ENCODE measurements at regions not wholly inside any gene's neighbourhood (a gene's known extent, or its start where the extent isn't known, plus 50 kb on each side); places are given as distances from the start of the nearest gene placed in this dataset.

DNA sequence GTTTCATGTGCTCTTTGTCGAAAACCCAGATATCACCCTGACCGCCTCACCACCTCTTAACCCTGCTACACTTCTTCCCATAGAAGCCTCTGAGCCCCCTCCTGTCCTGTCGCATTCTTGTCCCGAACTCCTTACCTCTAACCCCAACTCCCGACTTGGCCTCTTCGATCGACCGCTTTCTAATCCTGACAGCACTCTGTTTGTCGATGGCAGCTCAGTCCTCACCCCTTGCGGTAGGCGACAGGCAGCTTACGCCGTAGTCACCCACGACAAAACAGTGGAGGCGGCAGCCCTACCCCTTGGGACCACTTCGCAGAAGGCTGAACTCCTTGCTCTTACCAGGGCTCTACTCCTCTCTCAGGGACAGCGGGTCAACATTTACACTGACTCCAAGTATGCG is 961.7 kb downstream of the RPA4 start:
- Histone ChIP-seq H3K9ac (ENCODE audit: extremely low read depth, low read length, poor library complexity, severe bottlenecking) (no peak overlapping the region), H3K4me3 (ENCODE audit: low read length) (no peak overlapping the region), H3K4me1 (ENCODE audit: control insufficient read depth, insufficient read depth, low read length) (no peaks in the 10 kb centered on the region), H3K9me3 (ENCODE audit: control insufficient read depth, low read length) (no peaks in the 10 kb centered on the region), H3K36me3 (ENCODE audit: control insufficient read depth, insufficient read depth, low read length) (no peaks in the 10 kb centered on the region), H3K27me3 (ENCODE audit: control insufficient read depth, insufficient read depth, low read length, poor library complexity, severe bottlenecking) (no peaks in the 10 kb centered on the region), H3K27ac (ENCODE audit: low read depth, low read length) (no peak overlapping the region)
- Mint-ChIP-seq H3K4me1 (no peaks in the 10 kb centered on the region), H3K4me3 (no peak overlapping the region), H3K27ac (no peak overlapping the region), H3K9me3 (peaks cover 78% of the 10 kb centered on the region), H3K36me3 (ENCODE audit: low read depth) (peaks cover 45% of the 10 kb centered on the region), H3K27me3 (ENCODE audit: insufficient read depth) (peaks cover 2% of the 10 kb centered on the region)
- TF ChIP-seq, protein P1, sequence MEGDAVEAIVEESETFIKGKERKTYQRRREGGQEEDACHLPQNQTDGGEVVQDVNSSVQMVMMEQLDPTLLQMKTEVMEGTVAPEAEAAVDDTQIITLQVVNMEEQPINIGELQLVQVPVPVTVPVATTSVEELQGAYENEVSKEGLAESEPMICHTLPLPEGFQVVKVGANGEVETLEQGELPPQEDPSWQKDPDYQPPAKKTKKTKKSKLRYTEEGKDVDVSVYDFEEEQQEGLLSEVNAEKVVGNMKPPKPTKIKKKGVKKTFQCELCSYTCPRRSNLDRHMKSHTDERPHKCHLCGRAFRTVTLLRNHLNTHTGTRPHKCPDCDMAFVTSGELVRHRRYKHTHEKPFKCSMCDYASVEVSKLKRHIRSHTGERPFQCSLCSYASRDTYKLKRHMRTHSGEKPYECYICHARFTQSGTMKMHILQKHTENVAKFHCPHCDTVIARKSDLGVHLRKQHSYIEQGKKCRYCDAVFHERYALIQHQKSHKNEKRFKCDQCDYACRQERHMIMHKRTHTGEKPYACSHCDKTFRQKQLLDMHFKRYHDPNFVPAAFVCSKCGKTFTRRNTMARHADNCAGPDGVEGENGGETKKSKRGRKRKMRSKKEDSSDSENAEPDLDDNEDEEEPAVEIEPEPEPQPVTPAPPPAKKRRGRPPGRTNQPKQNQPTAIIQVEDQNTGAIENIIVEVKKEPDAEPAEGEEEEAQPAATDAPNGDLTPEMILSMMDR (conservative IDR thresholded peaks at IDR 0.05) = no peak
- WGBS, 2 experiments (ENCODE audit: insufficient coverage in 1 of 2, insufficient read length in 1 of 2) = 96 to 100% methylated on average over 7 to 18 of the region's 18 CpGs
- no peak for DNase-seq

DNA sequence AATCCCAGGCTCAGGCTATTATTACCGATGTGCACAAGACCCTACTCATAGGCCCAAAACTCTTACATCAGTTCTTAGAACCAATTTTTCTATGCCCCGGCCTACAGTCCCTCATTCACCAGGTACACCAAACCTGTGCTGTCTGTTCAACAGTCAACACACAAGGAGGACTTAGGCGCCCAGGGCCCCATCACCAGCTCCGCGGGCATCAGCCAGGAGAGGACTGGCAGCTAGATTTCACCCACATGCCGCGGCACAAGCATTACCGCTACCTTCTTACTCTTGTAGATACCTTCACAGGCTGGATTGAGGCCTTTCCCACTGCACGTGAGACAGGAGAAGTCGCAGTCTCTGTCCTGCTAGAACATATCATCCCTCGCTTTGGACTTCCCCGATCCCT is 962.5 kb downstream of the RPA4 start:
- Mint-ChIP-seq H3K27ac (no peak overlapping the region), H3K4me1 (peaks cover under 1% of the 10 kb centered on the region), H3K4me3 (no peak overlapping the region), H3K36me3 (ENCODE audit: low read depth) (peaks cover 45% of the 10 kb centered on the region), H3K27me3 (ENCODE audit: insufficient read depth) (peaks cover 2% of the 10 kb centered on the region), H3K9me3 (peaks cover 78% of the 10 kb centered on the region)
- no peak overlapping the region for H3K4me3 ChIP-seq (ENCODE audit: low read length)
- no peaks in the 10 kb centered on the region for H3K9me3 ChIP-seq (ENCODE audit: control insufficient read depth, low read length)
- 93 to 99% methylated on average over 7 to 12 of the region's 12 CpGs for WGBS, 2 experiments (ENCODE audit: insufficient coverage in 1 of 2, insufficient read length in 1 of 2)
- no peak overlapping the region for H3K9ac ChIP-seq (ENCODE audit: extremely low read depth, low read length, poor library complexity, severe bottlenecking)
- H3K27me3 ChIP-seq (ENCODE audit: control insufficient read depth, insufficient read depth, low read length, poor library complexity, severe bottlenecking) = no peaks in the 10 kb centered on the region
- no peak for DNase-seq
- H3K27ac ChIP-seq (ENCODE audit: low read depth, low read length) = no peak overlapping the region
- H3K36me3 ChIP-seq (ENCODE audit: control insufficient read depth, insufficient read depth, low read length) = no peaks in the 10 kb centered on the region
- H3K4me1 ChIP-seq (ENCODE audit: control insufficient read depth, insufficient read depth, low read length) = no peaks in the 10 kb centered on the region
- TF ChIP-seq, protein P1 (conservative IDR thresholded peaks at IDR 0.05) = no peak

DNA sequence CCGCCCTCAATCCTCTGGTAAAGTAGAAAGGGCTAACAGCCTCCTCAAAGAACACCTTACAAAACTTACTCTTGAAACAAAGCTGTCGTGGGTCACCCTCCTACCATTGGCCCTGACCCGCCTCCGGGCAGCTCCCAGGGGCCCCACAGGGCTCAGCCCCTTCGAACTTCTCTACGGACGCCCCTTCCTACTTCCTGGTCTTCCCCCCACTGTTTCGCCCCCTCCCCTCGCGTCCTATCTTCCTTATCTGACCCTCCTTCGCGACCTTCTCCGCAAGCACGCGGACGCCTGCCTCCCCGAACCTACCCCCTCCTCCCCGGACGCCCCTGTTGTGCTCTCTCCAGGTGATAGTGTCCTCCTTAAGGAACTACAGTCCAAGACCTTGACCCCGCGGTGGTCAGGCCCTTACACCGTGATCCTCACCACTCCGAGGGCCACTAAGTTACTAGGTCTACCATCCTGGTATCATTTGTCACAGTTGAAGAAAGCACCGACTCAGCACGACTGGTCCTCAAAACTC is 963.1 kb downstream of the RPA4 start:
- Mint-ChIP-seq H3K27me3 (ENCODE audit: insufficient read depth) (peaks cover 2% of the 10 kb centered on the region), H3K27ac (no peak overlapping the region), H3K36me3 (ENCODE audit: low read depth) (peaks cover 45% of the 10 kb centered on the region), H3K4me3 (no peak overlapping the region), H3K4me1 (peaks cover 5% of the 10 kb centered on the region), H3K9me3 (peaks cover 74% of the 10 kb centered on the region)
- H3K36me3 ChIP-seq (ENCODE audit: control insufficient read depth, insufficient read depth, low read length) = no peaks in the 10 kb centered on the region
- TF ChIP-seq, protein P1 (conservative IDR thresholded peaks at IDR 0.05) = no peak
- DNase-seq = no peak
- no peaks in the 10 kb centered on the region for H3K27me3 ChIP-seq (ENCODE audit: control insufficient read depth, insufficient read depth, low read length, poor library complexity, severe bottlenecking)
- H3K4me1 ChIP-seq (ENCODE audit: control insufficient read depth, insufficient read depth, low read length) = no peaks in the 10 kb centered on the region
- no peak overlapping the region for H3K4me3 ChIP-seq (ENCODE audit: low read length)
- H3K9me3 ChIP-seq (ENCODE audit: control insufficient read depth, low read length) = no peaks in the 10 kb centered on the region
- H3K9ac ChIP-seq (ENCODE audit: extremely low read depth, low read length, poor library complexity, severe bottlenecking) = no peak overlapping the region
- WGBS, 2 experiments (ENCODE audit: insufficient coverage in 1 of 2, insufficient read length in 1 of 2) = 93 to 96% methylated on average over 4 to 24 of the region's 25 CpGs
- H3K27ac ChIP-seq (ENCODE audit: low read depth, low read length) = no peak overlapping the region

All from endodermal cell (in vitro differentiated cells).